ENCODE measurements at regions not wholly inside any gene's neighbourhood (a gene's known extent, or its start where the extent isn't known, plus 50 kb on each side); places are given as distances from the start of the nearest gene placed in this dataset.

GRCh38 chr14:101402936-101403660 lies 158.2 kb upstream of the DIO3 start:
- no peak for DNase-seq
- H3K4me1 Mint-ChIP-seq, result peaks cover 10 to 24% (median 17%) of the 10 kb centered on the region in 3 donors
- H3K4me3 Mint-ChIP-seq, result peak overlapping the region in 1 of 8 donors; percentile 0
- H3K9me3 Mint-ChIP-seq, result no peaks in the 10 kb centered on the region
- ATAC-seq (ENCODE audit: low read depth in 2 of 2), result no peak
- no peaks in the 10 kb centered on the region for H3K36me3 Mint-ChIP-seq
- H3K27ac Mint-ChIP-seq, result no peak overlapping the region
- H3K27me3 Mint-ChIP-seq, result peaks cover 26 to 74% (median 42%) of the 10 kb centered on the region in 3 donors

- no peak for ATAC-seq (ENCODE audit: low read depth in 2 of 2)
- no peaks in the 10 kb centered on the region for H3K9me3 Mint-ChIP-seq
- H3K4me1 Mint-ChIP-seq, result peaks cover 10 to 22% (median 15%) of the 10 kb centered on the region in 3 donors
- no peak overlapping the region for H3K27ac Mint-ChIP-seq
- peaks cover 18 to 73% (median 35%) of the 10 kb centered on the region in 3 donors for H3K27me3 Mint-ChIP-seq
- no peak for DNase-seq
- no peaks in the 10 kb centered on the region for H3K36me3 Mint-ChIP-seq
- H3K4me3 Mint-ChIP-seq, result no peak overlapping the region
These were observed 156.7 kb upstream of the DIO3 start for GRCh38 chr14:101404426-101405170.

- H3K9me3 Mint-ChIP-seq, result no peaks in the 10 kb centered on the region
These were observed 156.0 kb upstream of the DIO3 start for GRCh38 chr14:101405171-101405883.

GRCh38 chr14:101406921-101407320 lies 154.4 kb upstream of the DIO3 start:
- no peak for ATAC-seq (ENCODE audit: low read depth in 2 of 2)
- Mint-ChIP-seq H3K9me3 (no peaks in the 10 kb centered on the region), H3K27ac (no peak overlapping the region), H3K4me1 (peaks cover 6 to 13% (median 9%) of the 10 kb centered on the region in 3 donors), H3K4me3 (peak overlapping the region in 1 of 8 donors; percentile 62), H3K27me3 (peaks cover 17 to 49% (median 21%) of the 10 kb centered on the region in 3 donors), H3K36me3 (no peaks in the 10 kb centered on the region)
- DNase-seq, result no peak

More at GRCh38 chr14:101405171-101405883, 156.0 kb upstream of the DIO3 start:
- ATAC-seq (ENCODE audit: low read depth in 2 of 2) (no peak), DNase-seq (no peak)
- Mint-ChIP-seq H3K27me3 (peaks cover 24 to 65% (median 28%) of the 10 kb centered on the region in 3 donors), H3K36me3 (no peaks in the 10 kb centered on the region), H3K4me3 (no peak overlapping the region), H3K27ac (no peak overlapping the region), H3K4me1 (peaks cover 12 to 22% (median 15%) of the 10 kb centered on the region in 3 donors)

GRCh38 chr14:101407328-101407727 lies 154.0 kb upstream of the DIO3 start:
- H3K27me3 Mint-ChIP-seq, result peaks cover 17 to 50% (median 21%) of the 10 kb centered on the region in 3 donors
- H3K36me3 Mint-ChIP-seq, result no peaks in the 10 kb centered on the region
- peaks cover 6 to 13% (median 9%) of the 10 kb centered on the region in 3 donors for H3K4me1 Mint-ChIP-seq
- no peaks in the 10 kb centered on the region for H3K9me3 Mint-ChIP-seq
- no peak overlapping the region for H3K4me3 Mint-ChIP-seq
- DNase-seq, result no peak
- no peak for ATAC-seq (ENCODE audit: low read depth in 2 of 2)
- H3K27ac Mint-ChIP-seq, result peak overlapping the region in 1 of 6 donors; percentile 78

- Mint-ChIP-seq H3K27ac (peak overlapping the region in 1 of 6 donors; percentile 63), H3K4me3 (no peak overlapping the region), H3K9me3 (no peaks in the 10 kb centered on the region), H3K36me3 (no peaks in the 10 kb centered on the region), H3K4me1 (peaks cover 6 to 13% (median 9%) of the 10 kb centered on the region in 3 donors), H3K27me3 (peaks cover 14 to 49% (median 30%) of the 10 kb centered on the region in 3 donors)
- no peak for ATAC-seq (ENCODE audit: low read depth in 2 of 2)
- DNase-seq, result no peak
These were observed 153.0 kb upstream of the DIO3 start for GRCh38 chr14:101408077-101408831.

GRCh38 chr14:101409006-101409543 lies 152.2 kb upstream of the DIO3 start:
- H3K4me1 Mint-ChIP-seq, result peaks cover 6 to 13% (median 9%) of the 10 kb centered on the region in 3 donors
- ATAC-seq (ENCODE audit: low read depth in 2 of 2) (no peak), DNase-seq (no peak)
- H3K36me3 Mint-ChIP-seq, result no peaks in the 10 kb centered on the region
- no peak overlapping the region for H3K27ac Mint-ChIP-seq
- H3K27me3 Mint-ChIP-seq, result peaks cover 17 to 45% (median 38%) of the 10 kb centered on the region in 3 donors
- H3K9me3 Mint-ChIP-seq, result peaks cover 0 to 2% (median 0%) of the 10 kb centered on the region in 7 donors
- no peak overlapping the region for H3K4me3 Mint-ChIP-seq

GRCh38 chr14:101410126-101410525 lies 151.2 kb upstream of the DIO3 start:
- DNase-seq (peak; percentile 6), ATAC-seq (ENCODE audit: low read depth in 2 of 2) (peak; percentile 43 to 52)
- Mint-ChIP-seq H3K9me3 (peaks cover 0 to 2% (median 0%) of the 10 kb centered on the region in 7 donors), H3K27me3 (peaks cover 18 to 46% (median 45%) of the 10 kb centered on the region in 3 donors), H3K4me3 (peak overlapping the region in 1 of 8 donors; percentile 7), H3K36me3 (no peaks in the 10 kb centered on the region), H3K4me1 (peaks cover 6 to 13% (median 9%) of the 10 kb centered on the region in 3 donors), H3K27ac (peak overlapping the region in 3 of 6 donors; percentile 26 to 58 (median 51))

- no peak for DNase-seq
- no peaks in the 10 kb centered on the region for H3K36me3 Mint-ChIP-seq
- H3K27me3 Mint-ChIP-seq, result peaks cover 17 to 53% (median 45%) of the 10 kb centered on the region in 3 donors
- H3K9me3 Mint-ChIP-seq, result peaks cover 0 to 2% (median 0%) of the 10 kb centered on the region in 7 donors
- H3K4me3 Mint-ChIP-seq, result no peak overlapping the region
- peaks cover 6 to 13% (median 9%) of the 10 kb centered on the region in 3 donors for H3K4me1 Mint-ChIP-seq
- ATAC-seq (ENCODE audit: low read depth in 2 of 2), result no peak
- H3K27ac Mint-ChIP-seq, result no peak overlapping the region
These were observed 150.1 kb upstream of the DIO3 start for GRCh38 chr14:101411151-101411550.

GRCh38 chr14:101411779-101412178 lies 149.5 kb upstream of the DIO3 start:
- no peak for DNase-seq
- H3K9me3 Mint-ChIP-seq, result peaks cover 0 to 2% (median 0%) of the 10 kb centered on the region in 7 donors
- peaks cover 22 to 59% (median 50%) of the 10 kb centered on the region in 3 donors for H3K27me3 Mint-ChIP-seq
- H3K36me3 Mint-ChIP-seq, result no peaks in the 10 kb centered on the region
- H3K4me3 Mint-ChIP-seq, result no peak overlapping the region
- no peak overlapping the region for H3K27ac Mint-ChIP-seq
- ATAC-seq (ENCODE audit: low read depth in 2 of 2), result no peak
- H3K4me1 Mint-ChIP-seq, result peaks cover 6 to 13% (median 9%) of the 10 kb centered on the region in 3 donors

GRCh38 chr14:101412739-101413138 lies 148.6 kb upstream of the DIO3 start:
- DNase-seq, result no peak
- ATAC-seq (ENCODE audit: low read depth in 2 of 2), result no peak
- H3K27me3 Mint-ChIP-seq, result peaks cover 23 to 58% (median 47%) of the 10 kb centered on the region in 3 donors
- peaks cover 6 to 13% (median 9%) of the 10 kb centered on the region in 3 donors for H3K4me1 Mint-ChIP-seq
- H3K36me3 Mint-ChIP-seq, result no peaks in the 10 kb centered on the region
- H3K9me3 Mint-ChIP-seq, result peaks cover 0 to 3% (median 0%) of the 10 kb centered on the region in 7 donors
- no peak overlapping the region for H3K27ac Mint-ChIP-seq
- H3K4me3 Mint-ChIP-seq, result peak overlapping the region in 1 of 8 donors; percentile 11

GRCh38 chr14:101417434-101417833 lies 143.9 kb upstream of the DIO3 start:
- no peaks in the 10 kb centered on the region for H3K36me3 Mint-ChIP-seq
- peaks cover 20 to 57% (median 46%) of the 10 kb centered on the region in 3 donors for H3K27me3 Mint-ChIP-seq
- H3K4me3 Mint-ChIP-seq, result no peak overlapping the region
- H3K27ac Mint-ChIP-seq, result no peak overlapping the region
- ATAC-seq (ENCODE audit: low read depth in 2 of 2) (no peak), DNase-seq (no peak)
- no peaks in the 10 kb centered on the region for H3K4me1 Mint-ChIP-seq
- H3K9me3 Mint-ChIP-seq, result peaks cover 0 to 7% (median 0%) of the 10 kb centered on the region in 7 donors

Data from naive B cell (primary cell).